B cell (primary cell): ENCODE measurements at regions not wholly inside any gene's neighbourhood (a gene's known extent, or its start where the extent isn't known, plus 50 kb on each side); places are given as distances from the start of the nearest gene placed in this dataset.

ENCODE experiments used
- ATAC-seq: fragments of 200-7000 bp; cut with Tn5 transposase; one replicate; pipeline ENCODE4 v1.10.0; 2021; ENCODE audit warnings: low read depth, mild to moderate bottlenecking, moderate number of reproducible peaks, moderate library complexity
- CTCF ChIA-PET: fragments of 350-600 bp; sonication (Branson Sonifier 250); formaldehyde crosslinking; loops from one replicate; lab custom pipeline; 2021; ENCODE audit warnings: antibody characterized with exemption, inconsistent platforms; lab: Charles Lee
- POLR2A ChIA-PET: fragments of 350-600 bp; sonication (Branson Sonifier 250); formaldehyde crosslinking; loops from one replicate; lab custom pipeline; 2021; ENCODE audit warnings: antibody characterized with exemption; lab: Charles Lee
- DNase-seq: peaks from one replicate; pipeline ENCODE4 v3.0.0; 2013
- H2AFZ ChIP-seq: 2 replicates; pipeline ENCODE4 v1.6.1; 2012; ENCODE audit warnings: mild to moderate bottlenecking, low read depth, low read length; ENCODE audit not compliant: insufficient read depth, poor library complexity, severe bottlenecking
- H3K27ac ChIP-seq, 2 donors: 1 replicate in 1 of 2; 2 replicates in 1 of 2; pipeline ENCODE4 v1.5.1; 2012 to 2013; ENCODE audit warnings: low read length in 2 of 2, mild to moderate bottlenecking in 2 of 2, moderate library complexity in 1 of 2
- H3K27me3 ChIP-seq, 4 experiments: fragments of 200-600 bp in 1 of 4; sonication (generic) in 1 of 4; replicated peaks in 1 of 4; 1 replicate in 2 of 4; 2 replicates in 2 of 4; pipeline versions ENCODE4 v1.6.1 to v1.7.0; 2013 to 2016; ENCODE audit warnings: low read length in 3 of 4, mild to moderate bottlenecking in 2 of 4, mixed read lengths in 1 of 4, moderate library complexity in 1 of 4; ENCODE audit not compliant: insufficient read depth in 4 of 4, control insufficient read depth in 3 of 4; ENCODE audit errors: control extremely low read depth in 1 of 4
- H3K36me3 ChIP-seq, 2 experiments: replicated peaks in 1 of 2; 1 replicate in 1 of 2; 2 replicates in 1 of 2; pipeline versions ENCODE4 v1.6.1 to v1.7.1; 2013; ENCODE audit warnings: low read length in 1 of 2; ENCODE audit not compliant: insufficient read depth in 2 of 2, control insufficient read depth in 1 of 2; ENCODE audit errors: control extremely low read depth in 1 of 2, extremely low read depth in 1 of 2
- H3K4me1 ChIP-seq, 2 donors: fragments of 200-600 bp in 1 of 2; sonication (generic) in 1 of 2; 1 replicate in 1 of 2; 2 replicates in 1 of 2; pipeline versions ENCODE4 v1.5.1 to v1.6.1; 2013 to 2017; ENCODE audit warnings: low read length in 2 of 2; ENCODE audit not compliant: control insufficient read depth in 2 of 2, insufficient read depth in 2 of 2
- H3K4me2 ChIP-seq: replicated peaks from 2 replicates; pipeline ENCODE3; 2012; ENCODE audit warnings: mild to moderate bottlenecking, low read depth, low read length; ENCODE audit not compliant: poor library complexity, severe bottlenecking
- H3K4me3 ChIP-seq, 5 experiments: fragments of 200-600 bp in 1 of 5; sonication (generic) in 1 of 5; 1 replicate in 3 of 5; 2 replicates in 2 of 5; pipeline versions ENCODE4 v1.5.1 to v1.7.0; 2011 to 2016; ENCODE audit warnings: low read length in 4 of 5, mild to moderate bottlenecking in 4 of 5, low read depth in 2 of 5, control low read depth in 1 of 5, moderate library complexity in 1 of 5; ENCODE audit not compliant: insufficient read depth in 1 of 5; ENCODE audit errors: control extremely low read depth in 1 of 5, extremely low read depth in 1 of 5
- H3K79me2 ChIP-seq: fragments of 200-600 bp; sonication (generic); one replicate; pipeline ENCODE4 v1.6.0; 2016; ENCODE audit warnings: low read length; ENCODE audit not compliant: control insufficient read depth, insufficient read depth
- H3K9ac ChIP-seq: fragments of 200-600 bp; sonication (generic); 2 replicates; pipeline ENCODE4 v1.6.1; 2017; ENCODE audit warnings: mild to moderate bottlenecking, low read length, moderate library complexity
- H3K9me3 ChIP-seq, 3 donors: one replicate each; pipeline versions ENCODE4 v1.6.1 to v1.7.1; 2013; ENCODE audit warnings: low read length in 2 of 3; ENCODE audit not compliant: control insufficient read depth in 2 of 3, insufficient read depth in 1 of 3; ENCODE audit errors: control extremely low read depth in 1 of 3
- H4K20me1 ChIP-seq: 2 replicates; pipeline ENCODE4 v1.6.0; 2012; ENCODE audit warnings: mild to moderate bottlenecking, low read length; ENCODE audit not compliant: insufficient read depth, control insufficient read depth, poor library complexity, severe bottlenecking
- H3K27ac Mint-ChIP-seq: one replicate; pipeline ENCODE4 v1.8.0; 2021; ENCODE audit warnings: mixed read lengths
- H3K27me3 Mint-ChIP-seq: one replicate; pipeline ENCODE4 v1.8.0; 2021; ENCODE audit warnings: mixed read lengths
- H3K4me1 Mint-ChIP-seq: one replicate; pipeline ENCODE4 v1.8.0; 2021; ENCODE audit warnings: mixed read lengths
- H3K4me3 Mint-ChIP-seq: one replicate; pipeline ENCODE4 v1.8.0; 2021; ENCODE audit warnings: mixed read lengths
- H3K9me3 Mint-ChIP-seq: one replicate; pipeline ENCODE4 v1.8.0; 2022; ENCODE audit warnings: mixed read lengths; ENCODE audit not compliant: insufficient read depth
- CTCF ChIP-seq: fragments of 200-600 bp; IDR thresholded peaks from one replicate; pipeline ENCODE4 v1.8.0; 2022; ENCODE audit warnings: antibody characterized with exemption, mild to moderate bottlenecking
- EZH2 ChIP-seq: IDR thresholded peaks from 2 replicates; pipeline ENCODE4 v1.6.1; 2012; ENCODE audit warnings: borderline replicate concordance, low read depth, mild to moderate bottlenecking, moderate library complexity, low read length; ENCODE audit not compliant: insufficient read depth, poor library complexity, severe bottlenecking
- WGBS: methylation state at CpG from one replicate; pipeline ENCODE4 v1.1.5; 2013; ENCODE audit warnings: missing lambda C conversion rate; ENCODE audit not compliant: insufficient coverage; 5-methylcytosine and 5-hydroxymethylcytosine counted together
- intact Hi-C: fragments of 100-400 bp; cut with micrococcal nuclease; formaldehyde crosslinking; loops from one replicate; pipeline ENCODE4 v1.10.0; 2022

GRCh38 chr2:8003462-8004075 lies 678.3 kb upstream of the ID2 start:
- H3K4me2 ChIP-seq: no peak overlapping the region
- H3K9ac ChIP-seq: no peak overlapping the region
- H3K4me1 ChIP-seq: no peaks in the 10 kb centered on the region
- no peaks in the 10 kb centered on the region for H3K9me3 ChIP-seq
- no peak for DNase-seq
- no peak overlapping the region for H2AFZ ChIP-seq
- TF ChIP-seq EZH2 (no peak), CTCF (no peak)
- intact Hi-C loops: no loop called here
- H3K4me1 Mint-ChIP-seq: peaks cover 1% of the 10 kb centered on the region
- H3K4me3 ChIP-seq: no peak overlapping the region
- H3K27me3 Mint-ChIP-seq: peaks cover 14% of the 10 kb centered on the region
- no peaks in the 10 kb centered on the region for H3K27me3 ChIP-seq
- CTCF ChIA-PET: no interaction called here
- no peaks in the 10 kb centered on the region for H3K9me3 Mint-ChIP-seq
- H3K27ac ChIP-seq: no peak overlapping the region
- no peak overlapping the region for H3K27ac Mint-ChIP-seq
- WGBS: 97% methylated on average over 7 of the region's 13 CpGs
- no peak for ATAC-seq
- no peaks in the 10 kb centered on the region for H3K36me3 ChIP-seq
- H3K4me3 Mint-ChIP-seq: no peak overlapping the region
- POLR2A ChIA-PET: no interaction called here
- no peaks in the 10 kb centered on the region for H3K79me2 ChIP-seq
- H4K20me1 ChIP-seq: no peaks in the 10 kb centered on the region

DNA sequence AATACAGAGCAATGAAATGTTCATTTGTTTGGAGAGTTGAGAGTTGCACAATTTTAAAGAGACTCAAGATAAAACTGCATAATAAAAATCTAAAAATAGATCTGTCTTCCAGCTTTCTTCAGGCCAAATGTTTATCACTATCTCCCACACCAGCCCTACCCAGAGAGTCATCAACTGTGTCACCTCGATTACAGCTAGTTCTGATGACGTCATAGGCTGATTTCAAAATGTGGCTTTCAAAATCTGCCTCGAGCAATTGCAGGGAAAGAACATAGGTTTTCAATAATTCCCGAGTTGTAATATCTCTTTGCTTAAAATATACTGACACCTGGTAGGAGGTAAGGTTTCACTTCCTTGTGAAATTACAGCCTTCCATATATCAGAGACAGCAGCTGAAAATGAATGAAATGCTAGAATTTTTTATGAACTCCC lies 677.6 kb upstream of the ID2 start:
- Mint-ChIP-seq H3K27ac (no peak overlapping the region), H3K4me1 (peaks cover 1% of the 10 kb centered on the region), H3K9me3 (no peaks in the 10 kb centered on the region), H3K27me3 (peaks cover 14% of the 10 kb centered on the region), H3K4me3 (no peak overlapping the region)
- ChIA-PET CTCF (no interaction called here), POLR2A (no interaction called here)
- Histone ChIP-seq H3K9me3 (no peaks in the 10 kb centered on the region), H4K20me1 (no peaks in the 10 kb centered on the region), H3K79me2 (no peaks in the 10 kb centered on the region), H3K4me2 (no peak overlapping the region), H3K36me3 (no peaks in the 10 kb centered on the region), H3K27me3 (no peaks in the 10 kb centered on the region), H2AFZ (no peak overlapping the region), H3K9ac (no peak overlapping the region), H3K4me1 (no peaks in the 10 kb centered on the region), H3K27ac (no peak overlapping the region), H3K4me3 (no peak overlapping the region)
- ATAC-seq (no peak), DNase-seq (no peak)
- intact Hi-C loops: no loop called here
- no CpG with 5 or more reads among the region's 4 CpGs for WGBS
- TF ChIP-seq CTCF (no peak), EZH2 (no peak)
